Thoracic aorta (tissue), 2 donors: ENCODE measurements at regions not wholly inside any gene's neighbourhood (a gene's known extent, or its start where the extent isn't known, plus 50 kb on each side); places are given as distances from the start of the nearest gene placed in this dataset.

Source experiments
- ATAC-seq: fragments of 150-250 bp; one replicate; pipeline ENCODE4 v1.8.0; 2017; ENCODE audit warnings: low read depth; ENCODE audit not compliant: insufficient number of reproducible peaks, low FRiP score
- DNase-seq: peaks from one replicate; pipeline ENCODE4 v3.0.0-alpha.2; 2020; ENCODE audit warnings: low spot score
- H3K27ac ChIP-seq, 2 donors: fragments of 200-600 bp; sonication (generic); 1 replicate in 1 of 2; 2 replicates in 1 of 2; pipeline ENCODE4 v1.5.1; 2016; ENCODE audit warnings: mild to moderate bottlenecking in 2 of 2, moderate library complexity in 2 of 2
- H3K27me3 ChIP-seq: fragments of 200-600 bp; sonication (generic); replicated peaks from 2 replicates; pipeline ENCODE4 v1.6.0; 2016; ENCODE audit warnings: mild to moderate bottlenecking; ENCODE audit not compliant: insufficient read depth
- H3K36me3 ChIP-seq: fragments of 200-600 bp; sonication (generic); one replicate; pipeline ENCODE4 v1.5.1; 2016
- H3K4me1 ChIP-seq, 2 donors: fragments of 200-600 bp; sonication (generic); 1 replicate in 1 of 2; 2 replicates in 1 of 2; pipeline versions ENCODE4 v1.5.1 to v1.6.0; 2016; ENCODE audit warnings: low read depth in 2 of 2, mild to moderate bottlenecking in 1 of 2; ENCODE audit not compliant: control insufficient read depth in 1 of 2
- H3K4me3 ChIP-seq: fragments of 200-600 bp; sonication (generic); 2 replicates; pipeline ENCODE4 v1.5.1; 2016; ENCODE audit warnings: mild to moderate bottlenecking
- H3K9me3 ChIP-seq: fragments of 200-600 bp; sonication (generic); 2 replicates; pipeline ENCODE4 v1.5.1; 2016
- TF ChIP-seq, protein P1 (sequence below): fragments of 200-600 bp; sonication (generic); IDR thresholded peaks from one replicate; pipeline ENCODE4 v1.5.1; 2019; ENCODE audit warnings: antibody characterized with exemption

DNA sequence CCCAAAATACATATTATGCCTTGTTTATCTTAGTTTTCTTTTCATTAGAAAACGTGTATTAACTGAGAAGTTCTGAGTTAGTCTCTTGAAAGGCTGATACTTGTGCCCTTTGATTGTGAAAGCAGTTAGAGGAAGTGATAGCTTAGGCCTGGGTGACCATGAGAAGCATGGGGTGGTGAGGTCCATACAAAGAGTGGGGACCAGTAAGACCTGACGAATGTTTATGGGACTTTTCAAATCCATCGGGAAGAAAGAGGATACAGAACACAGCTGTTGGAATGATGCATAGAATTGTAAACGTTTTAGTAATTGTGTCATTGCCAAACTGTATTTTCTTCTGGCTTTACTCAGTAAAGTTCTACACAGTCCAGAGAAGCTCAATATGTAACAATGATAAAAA lies 259.8 kb downstream of the LMO4 start:
- no peak for ATAC-seq

DNA sequence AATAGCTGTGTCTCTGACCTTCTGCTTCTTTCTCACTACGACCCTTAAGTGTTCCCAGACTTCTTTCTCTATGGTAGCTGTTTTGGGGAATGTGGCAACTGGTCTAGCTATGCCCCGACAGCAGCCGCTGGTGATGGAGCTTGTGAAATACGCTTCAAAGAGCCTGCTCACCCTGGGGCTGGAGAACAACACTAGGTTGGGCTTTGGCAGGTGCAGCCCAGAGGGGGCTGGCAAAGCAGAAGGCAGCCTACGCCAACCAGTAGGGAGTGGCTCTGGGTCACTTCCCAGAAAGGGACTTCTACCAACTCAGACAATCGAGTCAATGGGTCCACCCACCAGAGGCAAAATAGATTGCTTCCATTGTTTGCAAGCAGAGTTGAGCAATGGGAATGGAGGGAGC lies 262.8 kb downstream of the LMO4 start:
- TF ChIP-seq, protein P1, sequence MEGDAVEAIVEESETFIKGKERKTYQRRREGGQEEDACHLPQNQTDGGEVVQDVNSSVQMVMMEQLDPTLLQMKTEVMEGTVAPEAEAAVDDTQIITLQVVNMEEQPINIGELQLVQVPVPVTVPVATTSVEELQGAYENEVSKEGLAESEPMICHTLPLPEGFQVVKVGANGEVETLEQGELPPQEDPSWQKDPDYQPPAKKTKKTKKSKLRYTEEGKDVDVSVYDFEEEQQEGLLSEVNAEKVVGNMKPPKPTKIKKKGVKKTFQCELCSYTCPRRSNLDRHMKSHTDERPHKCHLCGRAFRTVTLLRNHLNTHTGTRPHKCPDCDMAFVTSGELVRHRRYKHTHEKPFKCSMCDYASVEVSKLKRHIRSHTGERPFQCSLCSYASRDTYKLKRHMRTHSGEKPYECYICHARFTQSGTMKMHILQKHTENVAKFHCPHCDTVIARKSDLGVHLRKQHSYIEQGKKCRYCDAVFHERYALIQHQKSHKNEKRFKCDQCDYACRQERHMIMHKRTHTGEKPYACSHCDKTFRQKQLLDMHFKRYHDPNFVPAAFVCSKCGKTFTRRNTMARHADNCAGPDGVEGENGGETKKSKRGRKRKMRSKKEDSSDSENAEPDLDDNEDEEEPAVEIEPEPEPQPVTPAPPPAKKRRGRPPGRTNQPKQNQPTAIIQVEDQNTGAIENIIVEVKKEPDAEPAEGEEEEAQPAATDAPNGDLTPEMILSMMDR: no peak
- no peak for DNase-seq
- Histone ChIP-seq H3K36me3 (no peaks in the 10 kb centered on the region), H3K4me3 (no peak overlapping the region), H3K9me3 (no peaks in the 10 kb centered on the region), H3K4me1 (peaks cover 10 to 11% of the 10 kb centered on the region in 2 donors), H3K27me3 (no peaks in the 10 kb centered on the region), H3K27ac (no peak overlapping the region)
- ATAC-seq: no peak

More for the DNA sequence above, 259.8 kb downstream of the LMO4 start:
- Histone ChIP-seq H3K4me1 (no peaks in the 10 kb centered on the region), H3K27ac (no peak overlapping the region), H3K36me3 (no peaks in the 10 kb centered on the region), H3K9me3 (no peaks in the 10 kb centered on the region), H3K27me3 (no peaks in the 10 kb centered on the region), H3K4me3 (no peak overlapping the region)
- TF ChIP-seq, protein P1: no peak
- DNase-seq: no peak

DNA sequence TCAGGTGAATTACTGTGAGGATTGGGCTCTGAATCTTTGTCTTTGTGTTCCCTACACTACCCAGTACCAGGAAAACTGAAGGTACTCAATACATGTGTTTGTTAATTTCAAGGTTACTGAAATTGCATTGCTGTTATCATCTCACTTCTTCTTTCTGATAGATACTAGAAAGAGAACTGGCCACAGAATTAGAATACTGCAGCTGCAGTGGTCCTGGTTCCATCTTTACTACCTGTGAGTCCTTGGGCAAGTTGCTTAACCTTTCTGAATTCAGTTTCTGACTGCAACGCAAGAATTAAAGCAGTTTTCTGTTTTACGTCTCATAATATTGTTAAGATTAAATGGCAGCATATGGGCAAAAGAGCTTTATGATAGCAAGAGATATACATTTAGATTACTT lies 263.5 kb downstream of the LMO4 start:
- DNase-seq: no peak
- peaks cover 10 to 11% of the 10 kb centered on the region in 2 donors for H3K4me1 ChIP-seq
- H3K27me3 ChIP-seq: no peaks in the 10 kb centered on the region
- no peak overlapping the region for H3K27ac ChIP-seq
- no peaks in the 10 kb centered on the region for H3K9me3 ChIP-seq
- no peak for ATAC-seq
- no peaks in the 10 kb centered on the region for H3K36me3 ChIP-seq
- TF ChIP-seq, protein P1: no peak
- no peak overlapping the region for H3K4me3 ChIP-seq

DNA sequence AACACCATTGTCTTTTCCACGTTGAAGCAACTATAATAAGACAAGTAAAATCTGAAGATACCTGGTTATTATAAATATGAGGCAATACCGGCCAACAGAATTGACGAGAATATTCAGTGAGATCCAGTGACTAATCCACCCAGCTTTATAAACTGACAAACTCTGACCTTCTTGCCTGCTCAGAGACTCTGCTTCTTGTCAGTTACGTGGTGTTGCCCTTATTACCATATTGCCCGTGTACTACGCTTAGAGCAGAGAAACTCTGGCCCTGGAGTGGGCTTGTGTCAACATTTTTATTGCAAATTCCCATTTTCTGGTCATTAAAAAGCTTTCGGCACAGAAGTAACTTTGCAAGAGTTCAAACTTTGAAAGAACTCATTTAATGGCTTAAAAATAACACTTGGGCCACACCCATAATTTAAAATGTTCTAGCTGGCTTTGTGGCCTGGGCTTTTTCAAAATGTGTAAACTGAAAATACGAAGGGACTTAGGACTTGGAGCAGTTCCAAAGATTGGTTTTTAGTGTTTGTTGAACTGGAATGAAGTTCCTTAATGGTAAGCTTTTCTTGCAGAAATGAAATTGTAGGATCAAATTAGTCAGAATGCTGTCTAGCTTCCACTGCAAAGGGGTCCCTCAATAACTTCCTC lies 266.2 kb downstream of the LMO4 start:
- Histone ChIP-seq H3K27me3 (no peaks in the 10 kb centered on the region), H3K4me1 (peaks cover 10 to 11% of the 10 kb centered on the region in 2 donors), H3K27ac (no peak overlapping the region), H3K9me3 (no peaks in the 10 kb centered on the region), H3K36me3 (no peaks in the 10 kb centered on the region), H3K4me3 (peak overlapping the region; percentile 9)
- TF ChIP-seq, protein P1: no peak
- DNase-seq (no peak), ATAC-seq (no peak)

DNA sequence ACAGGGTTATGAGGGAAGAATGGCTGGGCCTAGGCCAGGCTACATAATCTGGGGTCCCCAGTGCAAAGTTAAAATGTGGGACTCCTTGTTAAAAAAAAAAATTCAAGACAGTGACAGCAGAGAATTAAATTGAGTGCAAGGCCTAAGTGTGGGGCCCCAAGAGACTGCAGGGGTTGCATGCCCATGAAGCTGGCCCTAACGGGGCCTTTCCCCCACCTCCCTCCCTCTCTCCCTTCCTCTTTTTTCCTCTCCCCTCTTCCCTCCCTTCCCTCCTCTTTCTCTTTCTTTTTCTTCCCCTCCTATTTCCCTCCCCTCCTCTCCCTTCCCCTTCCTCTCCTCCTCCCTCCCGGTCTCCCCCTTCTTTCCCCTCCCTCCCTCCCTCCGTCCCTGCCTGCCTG lies 266.7 kb downstream of the LMO4 start:
- H3K4me3 ChIP-seq: no peak overlapping the region
- no peak overlapping the region for H3K27ac ChIP-seq
- H3K9me3 ChIP-seq: no peaks in the 10 kb centered on the region
- H3K36me3 ChIP-seq: no peaks in the 10 kb centered on the region
- ATAC-seq (no peak), DNase-seq (no peak)
- H3K27me3 ChIP-seq: no peaks in the 10 kb centered on the region
- TF ChIP-seq, protein P1: no peak
- peaks cover 10 to 11% of the 10 kb centered on the region in 2 donors for H3K4me1 ChIP-seq
